Osteocyte (in vitro differentiated cells): ENCODE measurements at regions not wholly inside any gene's neighbourhood (a gene's known extent, or its start where the extent isn't known, plus 50 kb on each side); places are given as distances from the start of the nearest gene placed in this dataset.
A peak's percentile ranks its signal among the peaks of the same experiment; 100 is the strongest.

Experiments used
- DNase-seq: peaks from one replicate; pipeline ENCODE4 v3.0.0; 2021; ENCODE audit warnings: mixed read lengths; ENCODE audit not compliant: unreplicated experiment; ENCODE audit errors: extremely low spot score
- H3K27ac Mint-ChIP-seq: one replicate; pipeline ENCODE4 v1.8.0; 2021; ENCODE audit warnings: mild to moderate bottlenecking, mixed read lengths; ENCODE audit not compliant: unreplicated experiment
- H3K27me3 Mint-ChIP-seq: one replicate; pipeline ENCODE4 v1.8.0; 2021; ENCODE audit warnings: mixed read lengths; ENCODE audit not compliant: unreplicated experiment
- H3K36me3 Mint-ChIP-seq: one replicate; pipeline ENCODE4 v1.8.0; 2021; ENCODE audit warnings: mixed read lengths; ENCODE audit not compliant: unreplicated experiment
- H3K4me1 Mint-ChIP-seq: one replicate; pipeline ENCODE4 v1.8.0; 2021; ENCODE audit warnings: mixed read lengths; ENCODE audit not compliant: unreplicated experiment
- H3K4me3 Mint-ChIP-seq: one replicate; pipeline ENCODE4 v1.8.0; 2021; ENCODE audit warnings: mild to moderate bottlenecking, moderate library complexity, mixed read lengths; ENCODE audit not compliant: unreplicated experiment
- H3K9me3 Mint-ChIP-seq: one replicate; pipeline ENCODE4 v1.8.0; 2021; ENCODE audit warnings: mixed read lengths; ENCODE audit not compliant: unreplicated experiment
- TF ChIP-seq, protein P1 (sequence below): fragments of 200-600 bp; sonication (generic); IDR thresholded peaks from 2 replicates; pipeline ENCODE4 v1.5.0; 2021; ENCODE audit warnings: antibody characterized with exemption, mild to moderate bottlenecking, moderate library complexity

DNA sequence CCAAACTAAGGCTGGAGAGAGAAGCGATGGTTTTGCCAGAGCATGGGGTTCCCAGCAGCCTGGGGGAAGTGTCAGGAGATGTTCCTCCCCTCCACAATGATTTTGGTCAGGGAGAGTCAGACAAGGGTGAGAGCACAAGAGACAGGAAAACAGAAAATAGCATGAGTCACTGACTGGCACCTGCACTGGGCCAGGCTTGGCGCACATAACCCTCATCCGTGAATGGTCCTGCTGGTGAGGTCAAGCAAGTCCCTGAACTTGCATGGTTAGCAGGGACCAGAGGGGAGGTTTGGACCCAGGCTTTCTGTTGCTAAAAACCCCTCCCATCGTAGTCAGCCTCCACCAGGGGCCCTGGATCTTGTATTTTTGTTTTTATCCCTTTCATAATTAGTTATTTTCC lies 174.5 kb upstream of the MYT1L start:
- no peaks in the 10 kb centered on the region for H3K27me3 Mint-ChIP-seq
- no peak overlapping the region for H3K4me3 Mint-ChIP-seq
- no peaks in the 10 kb centered on the region for H3K4me1 Mint-ChIP-seq
- H3K9me3 Mint-ChIP-seq = peaks cover 30% of the 10 kb centered on the region
- no peak overlapping the region for H3K27ac Mint-ChIP-seq
- peak; percentile 51 for DNase-seq
- no peaks in the 10 kb centered on the region for H3K36me3 Mint-ChIP-seq
- TF ChIP-seq, protein P1, sequence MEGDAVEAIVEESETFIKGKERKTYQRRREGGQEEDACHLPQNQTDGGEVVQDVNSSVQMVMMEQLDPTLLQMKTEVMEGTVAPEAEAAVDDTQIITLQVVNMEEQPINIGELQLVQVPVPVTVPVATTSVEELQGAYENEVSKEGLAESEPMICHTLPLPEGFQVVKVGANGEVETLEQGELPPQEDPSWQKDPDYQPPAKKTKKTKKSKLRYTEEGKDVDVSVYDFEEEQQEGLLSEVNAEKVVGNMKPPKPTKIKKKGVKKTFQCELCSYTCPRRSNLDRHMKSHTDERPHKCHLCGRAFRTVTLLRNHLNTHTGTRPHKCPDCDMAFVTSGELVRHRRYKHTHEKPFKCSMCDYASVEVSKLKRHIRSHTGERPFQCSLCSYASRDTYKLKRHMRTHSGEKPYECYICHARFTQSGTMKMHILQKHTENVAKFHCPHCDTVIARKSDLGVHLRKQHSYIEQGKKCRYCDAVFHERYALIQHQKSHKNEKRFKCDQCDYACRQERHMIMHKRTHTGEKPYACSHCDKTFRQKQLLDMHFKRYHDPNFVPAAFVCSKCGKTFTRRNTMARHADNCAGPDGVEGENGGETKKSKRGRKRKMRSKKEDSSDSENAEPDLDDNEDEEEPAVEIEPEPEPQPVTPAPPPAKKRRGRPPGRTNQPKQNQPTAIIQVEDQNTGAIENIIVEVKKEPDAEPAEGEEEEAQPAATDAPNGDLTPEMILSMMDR = no peak

DNA sequence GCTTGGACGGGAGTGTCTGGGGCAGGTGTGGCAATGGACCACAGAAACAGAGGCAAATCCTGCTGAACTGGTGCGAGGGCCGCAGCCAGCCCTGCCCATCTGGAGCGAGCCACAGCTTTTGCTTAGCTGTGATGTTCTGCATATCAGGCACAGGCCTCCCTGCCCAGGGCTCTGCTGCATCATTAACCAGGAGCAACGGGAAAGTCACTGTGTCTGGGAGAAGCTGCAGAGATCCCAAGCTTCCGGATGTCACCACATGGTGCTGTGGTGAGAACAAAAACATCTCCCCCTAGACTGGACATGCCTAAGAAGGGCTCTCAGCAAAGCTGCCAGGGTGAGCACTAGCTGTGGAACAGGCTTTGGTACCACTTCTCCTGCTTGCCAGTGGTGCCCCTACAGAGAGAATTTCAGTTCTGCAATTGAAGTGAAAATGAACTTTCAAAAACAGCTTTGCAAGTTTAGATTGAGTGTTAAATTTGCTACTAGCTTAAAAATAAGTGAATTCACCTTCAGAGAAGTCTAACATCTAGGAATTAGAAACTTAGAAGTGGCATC lies 172.9 kb upstream of the MYT1L start:
- TF ChIP-seq, protein P1 = no peak
- DNase-seq = peak; percentile 59
- Mint-ChIP-seq H3K36me3 (no peaks in the 10 kb centered on the region), H3K4me1 (no peaks in the 10 kb centered on the region), H3K27me3 (no peaks in the 10 kb centered on the region), H3K27ac (no peak overlapping the region), H3K4me3 (no peak overlapping the region), H3K9me3 (peaks cover 37% of the 10 kb centered on the region)

DNA sequence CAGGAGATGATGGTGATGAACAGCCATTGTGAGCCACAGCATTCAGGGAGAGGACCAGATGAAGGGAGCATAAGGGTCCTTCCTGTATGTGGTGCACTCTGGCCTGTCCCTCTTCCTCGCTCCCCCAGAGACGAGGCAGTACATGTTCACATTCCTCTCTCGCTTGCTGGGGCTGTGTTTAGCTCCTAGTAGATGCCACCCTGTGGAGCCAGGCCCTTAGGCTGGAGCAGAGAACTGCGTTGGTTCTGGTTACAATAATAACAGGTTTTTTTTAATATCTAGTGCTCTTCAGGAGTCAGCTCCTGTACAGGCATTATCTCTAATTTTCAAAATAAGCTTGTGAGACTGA lies 171.1 kb upstream of the MYT1L start:
- peak; percentile 60 for DNase-seq
- H3K9me3 Mint-ChIP-seq = peaks cover 42% of the 10 kb centered on the region
- no peak overlapping the region for H3K4me3 Mint-ChIP-seq
- H3K4me1 Mint-ChIP-seq = no peaks in the 10 kb centered on the region
- no peak overlapping the region for H3K27ac Mint-ChIP-seq
- no peaks in the 10 kb centered on the region for H3K27me3 Mint-ChIP-seq
- no peaks in the 10 kb centered on the region for H3K36me3 Mint-ChIP-seq
- TF ChIP-seq, protein P1 = no peak

DNA sequence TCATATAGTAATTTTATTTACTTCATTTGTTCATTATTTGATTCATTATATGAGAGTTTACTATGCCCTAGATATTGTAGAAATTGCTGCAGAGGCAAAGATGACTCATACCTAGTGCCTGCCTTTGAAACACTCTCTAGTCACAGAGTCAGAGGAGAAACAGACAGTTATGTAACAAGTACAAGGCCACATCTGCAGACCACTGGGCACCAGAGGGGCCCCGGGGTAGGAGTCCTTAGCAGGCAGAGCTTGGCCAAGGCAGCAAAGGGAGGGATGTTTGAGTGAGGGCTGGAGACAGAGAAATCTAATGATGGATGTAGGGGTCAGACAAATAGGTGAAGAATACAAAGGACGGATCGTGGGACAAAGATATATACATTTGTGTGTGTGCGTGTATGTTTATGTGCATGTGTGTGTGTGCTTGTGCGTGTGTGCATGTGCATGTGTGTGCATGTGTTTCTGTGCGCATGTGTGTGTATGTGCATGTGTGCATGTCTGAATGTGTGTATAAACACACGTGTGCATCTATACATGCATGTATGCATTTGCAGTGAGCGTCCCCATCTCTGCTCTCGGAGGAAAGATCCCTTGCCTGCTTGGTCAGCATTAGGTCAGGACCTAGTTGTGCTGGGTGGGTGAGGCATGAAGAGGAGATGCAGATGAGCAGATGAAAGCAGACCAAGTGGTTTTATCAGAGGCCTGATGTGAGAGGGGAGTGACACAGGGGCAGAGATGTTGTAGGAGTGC lies 170.6 kb upstream of the MYT1L start:
- H3K27ac Mint-ChIP-seq = no peak overlapping the region
- no peak overlapping the region for H3K4me3 Mint-ChIP-seq
- TF ChIP-seq, protein P1 = no peak
- no peaks in the 10 kb centered on the region for H3K36me3 Mint-ChIP-seq
- peaks cover 38% of the 10 kb centered on the region for H3K9me3 Mint-ChIP-seq
- no peaks in the 10 kb centered on the region for H3K27me3 Mint-ChIP-seq
- no peaks in the 10 kb centered on the region for H3K4me1 Mint-ChIP-seq
- DNase-seq = peak; percentile 57

DNA sequence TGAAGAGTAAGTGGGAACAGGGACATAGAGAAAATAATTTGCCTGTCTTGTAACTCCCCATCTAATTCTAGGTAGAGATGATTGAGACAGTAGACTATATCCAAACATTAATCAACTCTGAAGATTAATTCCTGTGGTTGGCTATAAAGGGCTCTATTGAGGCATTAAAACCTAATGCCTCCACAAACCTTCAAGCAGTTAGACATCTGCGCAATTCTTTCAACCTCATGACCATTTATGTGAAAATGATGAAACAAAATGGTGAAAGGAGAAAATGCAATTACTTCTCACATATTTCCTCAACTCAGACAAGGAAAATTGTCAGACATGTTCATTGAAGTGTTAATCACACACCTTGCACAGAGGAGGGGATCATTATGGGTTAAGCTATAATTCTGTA lies 164.5 kb upstream of the MYT1L start:
- TF ChIP-seq, protein P1 = no peak
- Mint-ChIP-seq H3K27ac (no peak overlapping the region), H3K4me3 (no peak overlapping the region), H3K27me3 (no peaks in the 10 kb centered on the region), H3K36me3 (no peaks in the 10 kb centered on the region), H3K9me3 (peaks cover 53% of the 10 kb centered on the region), H3K4me1 (no peaks in the 10 kb centered on the region)
- DNase-seq = no peak
